ENCODE measurements at regions not wholly inside any gene's neighbourhood (a gene's known extent, or its start where the extent isn't known, plus 50 kb on each side); places are given as distances from the start of the nearest gene placed in this dataset.
"Not testable (repeated sequence)": the region's sequence is repeated elsewhere in the genome, so short reads cannot be mapped to it uniquely, and the experiment has no call there.

DNA sequence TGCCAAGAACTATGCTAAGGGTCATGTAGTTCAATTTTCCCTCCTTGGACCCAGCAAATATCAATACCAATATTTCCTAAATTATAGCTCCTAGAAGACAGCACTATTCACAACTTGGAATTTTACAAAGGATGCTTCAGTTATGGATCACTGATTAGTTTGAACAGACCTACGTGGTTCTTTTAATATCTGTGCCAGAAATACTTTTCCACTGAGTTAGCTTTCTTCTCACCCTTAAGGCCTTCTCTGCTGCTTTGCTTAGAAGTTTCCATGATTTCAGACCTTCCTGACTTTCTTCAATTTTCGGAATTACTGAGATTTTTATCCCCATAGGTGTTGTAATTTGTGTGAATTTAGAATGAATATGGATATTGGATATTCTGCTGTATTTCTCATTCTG is 380.4 kb downstream of the PSAT1 start:
- DNase-seq = no peak

DNA sequence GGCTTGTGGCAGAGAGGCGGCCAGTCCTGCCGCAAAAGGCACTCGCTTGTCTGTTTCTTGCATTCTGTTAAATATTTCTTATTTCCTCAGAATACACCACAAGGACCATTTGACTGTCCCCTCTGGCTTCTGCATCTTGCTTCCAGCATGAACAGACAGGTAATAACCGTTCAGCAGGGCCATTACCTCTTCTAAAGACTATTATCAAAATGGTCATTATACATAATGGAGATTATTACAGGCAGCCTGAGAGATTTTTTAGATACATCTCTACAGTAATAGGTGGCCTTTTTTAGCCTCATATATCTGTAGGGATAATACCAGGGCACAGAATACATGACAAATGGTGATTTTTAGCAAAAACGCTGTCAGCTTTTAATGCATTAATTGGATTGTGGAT is 382.0 kb downstream of the PSAT1 start:
- no peak for DNase-seq

DNA sequence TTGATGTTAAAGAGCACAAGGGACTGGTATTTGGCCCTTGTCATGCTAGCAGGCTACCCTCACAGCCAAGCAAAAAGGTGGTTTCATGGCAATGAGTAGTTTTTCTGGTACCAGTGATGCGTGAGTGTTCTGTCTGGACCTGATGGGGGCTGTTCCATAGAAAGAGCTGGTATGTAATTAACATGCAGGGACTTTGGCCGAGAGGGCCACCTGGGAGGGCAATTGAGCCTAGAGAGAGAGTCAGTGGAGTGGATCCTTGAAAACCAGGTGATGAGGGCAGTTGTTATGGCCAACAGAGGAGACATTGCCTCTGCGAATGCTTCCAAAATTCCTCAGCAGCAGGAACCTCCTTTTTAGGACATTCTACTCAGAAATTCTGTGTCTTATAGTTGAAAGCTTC is 383.3 kb downstream of the PSAT1 start:
- no peak for DNase-seq

DNA sequence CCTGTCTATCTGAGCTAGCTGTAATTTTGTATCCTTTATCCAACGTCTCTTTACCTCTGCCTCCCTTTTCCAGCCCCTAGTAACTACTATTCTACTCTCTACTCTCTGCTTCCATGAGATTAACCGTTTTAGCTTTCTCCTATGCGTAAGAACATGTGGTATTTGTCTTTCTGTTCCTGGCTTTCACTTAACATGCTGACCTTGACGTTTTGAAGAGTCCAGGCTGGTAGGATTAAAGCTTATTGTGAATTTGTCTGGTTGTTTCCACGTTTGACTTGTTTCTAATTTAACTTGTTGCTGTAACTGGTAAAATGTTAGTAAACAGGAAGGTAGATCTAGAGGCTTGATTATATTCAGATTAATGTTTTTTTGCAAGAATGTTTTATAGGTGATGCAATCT is 385.3 kb downstream of the PSAT1 start:
- DNase-seq = no peak

DNA sequence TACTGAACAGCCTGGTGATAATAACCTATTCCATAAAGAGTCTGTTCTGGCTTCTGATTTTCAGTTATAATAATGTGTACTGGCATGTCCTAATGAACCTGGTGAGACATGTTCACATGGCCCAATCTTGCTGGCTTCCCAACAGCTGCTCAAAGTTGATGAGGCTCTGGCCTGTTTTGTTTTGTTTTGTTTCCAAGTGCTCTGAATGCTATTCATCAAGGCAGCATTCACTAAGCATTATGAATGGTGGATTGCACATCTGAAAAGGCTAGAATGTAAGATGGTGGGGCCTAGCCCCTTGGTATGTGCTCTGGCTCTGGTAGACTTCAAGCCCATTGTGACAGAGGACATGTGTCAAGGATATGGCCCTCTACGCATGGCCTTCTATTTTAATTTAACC is 388.5 kb downstream of the PSAT1 start:
- no peak for DNase-seq

DNA sequence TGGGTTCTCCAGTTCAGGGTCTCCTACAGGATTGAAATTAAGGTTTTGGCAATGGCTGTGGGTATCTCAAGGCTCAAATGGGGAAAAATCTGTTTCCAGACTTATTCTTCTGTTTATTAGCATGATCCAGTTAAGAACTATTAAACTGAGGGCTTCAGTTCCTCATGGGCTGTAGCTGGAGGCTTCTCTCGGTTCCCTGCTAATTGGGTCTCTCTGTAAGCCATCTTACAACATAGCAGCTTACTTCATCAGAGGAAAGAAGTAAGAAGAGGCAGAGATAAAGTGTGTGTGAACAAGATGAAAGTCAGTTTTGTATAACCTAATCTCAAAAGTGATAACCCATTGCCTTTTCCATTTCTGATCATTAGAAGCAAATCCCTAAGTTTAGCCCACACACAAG is 391.9 kb downstream of the PSAT1 start:
- no peak for DNase-seq

DNA sequence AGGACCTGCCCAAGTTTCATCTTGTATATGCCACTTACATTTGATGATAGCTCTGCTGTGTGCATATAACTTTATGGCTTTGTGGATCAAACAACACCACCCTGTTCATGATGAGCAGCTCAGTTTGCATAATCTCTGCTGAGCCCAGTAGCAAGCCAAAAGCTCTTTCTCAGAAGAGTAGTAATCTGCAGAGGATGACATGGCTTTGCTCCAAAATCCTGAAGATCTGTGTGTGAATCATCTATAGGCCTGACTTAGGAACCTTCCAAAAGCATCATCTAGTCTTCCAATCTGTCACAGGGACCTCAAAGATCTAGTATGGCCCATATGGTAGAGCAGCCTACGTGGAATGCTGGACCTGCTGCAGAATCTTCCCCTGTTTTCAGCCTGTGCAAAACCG is 394.6 kb downstream of the PSAT1 start:
- no peak for DNase-seq

DNA sequence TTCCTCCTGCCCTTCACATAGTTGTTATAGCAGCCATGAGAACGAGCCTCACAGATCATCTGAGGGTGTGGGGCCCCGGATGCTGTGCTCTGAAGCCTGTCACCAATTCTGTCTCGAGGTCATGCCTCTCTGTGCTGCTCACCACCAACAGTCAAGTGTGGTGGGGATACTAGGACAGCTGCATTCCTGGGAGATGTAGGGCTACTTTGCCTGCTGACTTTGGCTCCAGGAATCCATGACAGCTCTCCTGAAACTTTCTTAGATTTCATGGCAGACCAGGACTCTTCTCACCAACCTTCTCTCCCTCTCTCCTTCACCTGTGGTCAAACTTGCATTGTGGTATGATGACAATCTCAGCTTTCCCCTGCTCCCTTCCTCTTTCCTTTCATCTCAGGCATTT is 395.9 kb downstream of the PSAT1 start:
- no peak for DNase-seq

DNA sequence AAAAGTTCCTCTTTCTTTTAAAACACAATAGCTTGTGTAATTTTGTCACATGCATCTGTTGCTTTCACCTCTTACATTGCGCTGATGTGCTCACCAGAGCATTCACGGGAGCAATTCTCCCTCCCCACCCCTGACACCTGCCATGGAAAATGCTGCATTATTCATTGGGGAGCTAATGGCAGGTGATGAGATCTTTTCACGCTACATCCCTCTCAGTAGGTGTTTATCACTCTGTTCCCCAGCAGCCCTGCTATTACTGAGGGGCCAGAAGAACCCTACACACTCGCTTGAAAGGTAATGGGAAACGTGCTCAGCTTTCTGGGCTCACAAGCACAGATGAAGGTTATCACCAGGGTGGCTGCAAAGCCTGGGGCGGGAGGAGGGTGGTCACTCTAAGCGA is 398.0 kb downstream of the PSAT1 start:
- DNase-seq = no peak

DNA sequence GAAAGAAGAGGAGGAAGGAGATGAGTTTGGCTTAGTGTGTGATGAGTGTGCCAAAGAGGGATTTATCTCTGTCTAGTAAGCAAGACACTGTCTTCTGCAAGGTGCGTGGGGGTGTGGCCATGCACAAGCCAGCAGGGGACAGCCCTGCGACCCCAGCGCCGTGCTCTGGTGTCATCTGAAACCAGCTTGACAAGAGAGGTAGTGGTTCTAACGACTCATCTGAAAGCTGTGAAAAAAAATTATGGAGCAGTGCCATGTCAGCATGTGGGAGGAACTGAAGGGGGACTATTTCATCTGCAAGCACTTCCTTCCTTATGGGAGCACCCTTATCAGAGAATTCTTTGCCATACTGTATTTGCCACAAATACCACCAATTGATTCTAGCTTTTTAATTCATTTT is 398.6 kb downstream of the PSAT1 start:
- DNase-seq = no peak

DNA sequence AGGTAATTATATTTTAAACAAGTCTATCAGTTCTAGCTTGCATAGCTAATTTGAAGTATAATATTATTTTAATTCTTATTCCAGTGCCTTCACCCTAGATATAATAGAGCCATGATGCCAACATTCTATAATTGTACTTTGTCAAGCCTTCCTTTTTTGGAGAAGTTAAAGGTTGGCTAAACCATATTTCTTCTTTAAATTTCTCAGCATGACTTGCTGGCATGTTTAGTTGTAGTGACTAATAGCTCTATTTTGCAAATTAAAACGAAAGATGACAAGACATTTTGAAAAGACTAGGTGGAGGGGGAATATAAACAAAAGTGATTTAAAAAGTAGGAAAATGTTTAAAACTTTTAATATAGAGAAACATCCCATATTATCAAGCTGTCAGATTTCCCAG is 400.7 kb downstream of the PSAT1 start:
- no peak for DNase-seq

DNA sequence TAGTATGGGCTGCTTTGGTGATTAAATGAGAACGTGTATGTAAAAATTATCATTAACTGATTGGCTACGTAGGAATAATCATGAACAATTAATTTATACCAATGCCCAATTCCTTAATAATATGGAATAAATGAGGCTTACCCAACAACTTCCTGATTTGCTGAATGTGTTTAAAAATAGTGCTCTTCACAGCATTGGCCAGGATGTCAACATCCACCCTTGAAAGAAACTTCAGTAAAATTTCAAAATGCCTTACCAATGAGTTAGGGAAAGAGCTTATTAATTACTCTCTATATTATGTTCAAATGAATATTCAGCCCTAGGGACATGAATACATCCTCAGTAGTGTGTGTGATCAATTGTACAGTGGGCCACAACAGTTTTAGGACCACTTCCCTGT is 401.4 kb downstream of the PSAT1 start:
- no peak for DNase-seq

DNA sequence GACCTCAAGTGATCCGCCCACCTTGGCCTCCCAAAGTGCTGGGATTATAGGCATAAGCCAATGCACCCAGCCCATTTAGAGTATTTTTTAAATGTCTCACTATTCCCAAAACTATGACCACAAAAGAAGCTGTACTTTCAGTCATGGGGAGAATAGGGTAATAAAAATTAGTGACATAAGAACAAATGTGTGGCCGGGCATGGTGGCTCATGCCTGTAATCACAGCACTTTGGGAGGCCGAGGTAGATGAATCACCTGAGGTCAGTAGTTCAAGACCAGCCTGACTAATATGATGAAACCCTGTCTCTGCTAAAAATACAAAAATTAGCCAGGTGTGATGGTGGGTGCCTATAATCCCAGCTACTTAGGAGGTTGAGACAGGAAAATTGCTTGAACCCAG is 402.3 kb downstream of the PSAT1 start:
- DNase-seq = not testable (repeated sequence)

DNA sequence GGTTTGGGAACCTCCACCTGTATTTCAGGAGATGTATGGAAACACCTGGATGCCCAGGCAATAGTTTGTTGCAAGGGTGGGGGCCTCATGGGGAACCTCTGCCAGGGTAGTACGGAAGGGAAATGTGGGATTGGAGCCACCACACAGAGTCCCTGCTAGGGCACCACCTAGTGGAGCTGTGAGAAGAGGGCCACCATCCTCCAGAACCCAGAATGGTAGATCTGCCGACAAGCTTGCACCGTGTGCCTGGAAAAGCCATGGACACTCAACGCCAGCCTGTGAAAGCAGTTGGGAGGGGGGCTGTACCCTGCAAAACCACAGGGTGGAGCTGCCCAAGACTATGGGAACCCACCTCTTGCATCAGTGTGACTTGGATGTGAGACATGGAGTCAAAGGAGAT is 407.2 kb downstream of the PSAT1 start:
- not testable (repeated sequence) for DNase-seq

DNA sequence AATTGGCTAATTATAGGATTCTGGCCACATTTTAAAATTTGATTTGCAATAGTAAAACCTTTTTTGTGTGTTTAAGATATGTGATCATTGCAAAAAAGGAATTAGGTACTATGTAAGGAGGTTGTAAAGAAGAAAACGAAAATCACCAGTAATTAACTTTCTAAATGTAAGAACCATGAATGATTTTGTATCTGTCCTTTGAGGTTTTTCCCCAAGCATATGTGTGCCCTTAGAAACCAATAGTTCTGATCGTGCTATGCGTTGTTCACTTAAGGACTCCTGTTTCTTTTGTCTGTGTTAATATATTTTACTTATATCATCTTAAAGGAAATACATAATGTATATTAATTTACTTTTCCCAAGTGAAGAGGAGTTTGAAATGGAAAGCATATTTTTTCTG is 410.2 kb downstream of the PSAT1 start:
- DNase-seq = no peak

DNA sequence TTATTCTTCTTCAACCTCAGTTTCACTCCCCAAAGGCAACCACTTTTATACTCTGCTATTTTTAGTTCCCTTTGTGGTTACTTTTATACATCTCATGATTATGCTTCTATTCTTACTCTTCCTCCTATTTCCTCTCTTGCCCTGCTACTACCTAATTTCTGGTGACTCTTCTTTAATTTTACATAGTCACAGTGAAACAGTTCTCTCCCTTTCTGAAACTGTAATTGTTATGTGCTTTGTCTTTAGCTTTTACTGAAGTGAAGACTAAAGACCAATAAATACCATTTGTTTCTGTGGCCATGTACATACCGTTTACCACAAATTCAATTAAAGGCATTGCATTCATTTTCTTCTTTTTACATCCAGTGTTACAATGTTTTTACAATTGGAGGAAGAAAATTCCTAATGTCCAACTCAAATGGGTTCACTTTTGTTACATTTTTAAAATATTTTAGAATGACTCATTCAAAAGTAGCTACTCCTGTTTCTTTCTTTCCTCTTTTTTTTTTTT is 410.6 kb downstream of the PSAT1 start:
- no peak for DNase-seq

DNA sequence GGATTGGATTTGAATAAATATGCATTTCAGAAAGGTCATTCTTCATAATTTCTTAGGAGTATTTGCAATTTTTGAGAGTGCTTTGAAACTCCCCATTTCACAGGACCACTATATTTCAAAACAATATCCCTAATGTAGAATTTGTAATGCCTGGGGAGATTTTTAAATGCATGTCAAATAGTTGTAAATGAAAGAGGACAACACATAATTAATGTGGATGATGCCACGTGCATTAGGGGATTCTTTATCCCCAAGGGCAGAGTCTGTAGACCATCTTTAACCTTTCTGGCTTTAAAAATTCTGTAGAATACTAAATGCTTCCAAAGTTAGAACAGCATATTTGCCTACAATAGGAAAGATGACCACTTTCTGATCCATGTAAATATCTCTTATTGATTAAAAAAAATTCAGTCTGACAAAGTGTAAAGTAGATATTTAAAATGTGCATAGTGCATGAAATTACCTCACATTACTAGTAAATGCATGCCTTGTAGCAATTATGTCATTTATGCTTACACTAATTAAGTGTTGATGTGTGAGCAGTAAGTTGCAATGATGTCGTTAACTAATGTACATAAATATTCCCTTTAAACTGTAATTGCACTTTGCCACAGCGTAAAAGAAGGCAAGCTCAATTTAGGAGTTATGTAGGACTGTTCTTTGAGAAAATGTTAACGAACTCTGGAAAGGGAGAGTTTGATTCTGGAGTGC is 416.1 kb downstream of the PSAT1 start:
- no peak for DNase-seq

DNA sequence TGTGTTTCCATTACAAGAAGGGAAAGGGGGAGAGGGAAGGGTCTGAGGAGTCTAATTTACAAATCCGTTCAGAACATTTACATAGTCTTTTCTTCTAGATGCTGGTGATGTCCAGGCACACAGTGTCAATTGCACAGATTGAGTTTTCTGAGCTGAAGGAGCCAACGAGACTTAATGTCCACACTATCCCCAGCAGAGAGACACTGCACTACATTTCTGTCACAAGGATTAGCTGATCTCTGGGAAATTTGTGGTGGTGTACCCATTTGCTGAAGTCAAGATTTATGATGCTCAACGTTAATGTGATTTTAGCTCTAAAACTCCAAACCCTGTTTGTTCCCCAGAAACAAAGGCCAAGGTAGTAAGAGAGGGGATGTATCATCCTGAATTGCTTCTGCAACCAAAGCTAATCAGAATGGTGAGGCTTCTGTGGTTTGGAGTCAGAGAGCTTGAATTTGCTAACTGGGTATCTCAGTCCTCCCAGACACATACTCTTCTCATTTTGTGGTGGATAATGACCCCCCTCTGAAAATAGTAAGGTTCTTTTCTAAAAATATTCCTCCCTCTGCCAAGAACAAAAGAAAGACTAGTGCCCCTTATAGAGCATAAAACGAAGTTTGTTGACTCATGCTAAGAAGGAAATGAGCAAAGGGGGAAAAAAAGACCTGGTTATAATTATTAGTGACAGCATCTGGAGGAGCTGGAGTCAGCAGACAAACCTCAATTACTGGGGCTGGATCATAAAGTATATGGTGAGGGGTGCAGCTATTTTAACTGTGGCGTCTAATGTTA is 416.9 kb downstream of the PSAT1 start:
- DNase-seq = no peak

DNA sequence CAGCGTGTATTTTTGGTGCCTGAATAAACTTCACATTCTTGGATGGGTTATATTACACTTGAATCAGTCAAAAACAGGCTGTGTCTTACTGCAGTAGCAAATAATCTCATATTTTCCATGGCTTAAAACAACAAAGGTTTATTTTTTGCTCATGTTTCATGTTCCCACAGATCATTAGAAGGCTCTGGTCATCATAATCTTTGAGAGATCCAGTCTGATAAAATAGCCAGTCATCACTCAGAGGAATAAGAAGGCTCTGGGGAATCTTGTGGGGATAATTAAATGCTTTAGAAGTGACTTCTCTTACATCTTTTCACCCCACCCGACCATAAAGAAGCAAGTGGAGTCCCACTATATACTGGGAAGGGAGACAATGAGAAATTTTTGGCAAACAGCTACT is 417.7 kb downstream of the PSAT1 start:
- no peak for DNase-seq

DNA sequence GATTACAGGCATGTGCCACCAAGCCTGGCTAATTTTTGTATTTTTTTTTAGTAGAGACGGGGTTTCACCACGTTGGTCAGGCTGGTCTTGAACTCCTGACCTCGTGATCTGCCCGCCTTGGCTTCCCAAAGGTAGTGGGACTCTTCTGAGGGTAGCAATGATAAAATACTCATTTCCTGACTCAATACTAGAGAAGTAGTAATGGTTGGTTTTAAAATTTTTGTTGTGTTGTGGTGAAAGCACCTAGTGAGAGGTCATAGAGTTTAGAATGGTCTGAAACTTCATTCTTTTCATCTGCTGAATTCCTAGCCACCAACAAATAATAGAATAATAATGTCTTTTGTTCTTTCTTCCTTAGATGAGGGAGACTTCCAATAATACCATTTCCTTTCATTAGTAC is 422.1 kb downstream of the PSAT1 start:
- DNase-seq = not testable (repeated sequence)

DNA sequence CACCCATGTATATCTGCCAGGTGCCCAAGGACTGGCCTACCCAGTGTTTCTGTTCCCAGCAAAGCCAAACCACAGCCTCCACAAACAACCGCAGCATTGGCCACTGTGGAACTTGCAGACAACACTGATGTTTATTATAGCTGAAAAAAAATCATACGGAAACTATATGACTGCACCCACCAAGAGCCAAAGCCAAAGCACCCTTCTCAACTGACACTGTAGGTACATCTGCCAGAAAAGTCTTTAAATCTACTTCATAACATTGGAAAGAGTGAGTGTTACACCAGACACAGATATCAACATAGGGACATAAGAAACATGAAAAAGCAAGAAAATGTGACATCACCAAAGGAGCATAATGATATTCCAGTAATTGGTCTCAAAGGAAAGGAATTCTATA is 428.0 kb downstream of the PSAT1 start:
- DNase-seq = no peak

DNA sequence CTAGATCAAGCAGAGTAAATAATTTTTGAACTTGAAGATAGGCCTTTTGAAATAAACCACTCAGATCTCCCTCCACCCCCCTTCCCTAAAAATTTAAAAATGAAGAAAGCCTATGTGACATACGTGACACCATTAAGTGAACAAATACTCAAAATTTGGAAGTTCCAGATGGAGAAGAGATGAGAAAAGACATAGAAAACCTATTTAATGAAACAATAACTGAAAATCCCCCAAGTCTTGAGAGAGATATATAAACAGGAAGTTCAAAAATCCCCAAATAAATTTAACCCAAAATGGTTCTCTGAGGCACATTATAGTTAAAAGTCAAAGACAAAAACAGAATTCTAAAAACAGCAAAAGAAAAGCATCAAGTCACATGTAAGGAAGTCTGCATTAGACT is 428.6 kb downstream of the PSAT1 start:
- no peak for DNase-seq

DNA sequence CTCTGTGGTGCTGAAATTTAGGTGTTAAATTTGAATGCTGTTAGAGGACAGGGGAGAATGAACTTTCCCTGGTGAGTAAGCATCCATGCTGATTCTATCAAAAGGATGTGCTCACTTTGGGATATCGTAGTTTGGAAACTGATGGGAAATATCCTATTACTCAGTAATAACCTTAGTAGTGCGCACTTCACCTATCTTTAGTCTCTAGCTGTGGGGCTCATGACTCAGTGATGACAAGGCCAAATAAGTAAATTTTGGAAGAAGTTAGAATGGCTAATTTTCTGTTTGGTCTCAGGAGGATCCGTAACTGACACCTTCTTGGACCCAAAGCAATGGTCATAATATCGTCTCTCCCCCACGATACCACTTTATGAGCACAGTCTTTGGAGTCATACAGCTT is 448.4 kb downstream of the PSAT1 start:
- DNase-seq = no peak

DNA sequence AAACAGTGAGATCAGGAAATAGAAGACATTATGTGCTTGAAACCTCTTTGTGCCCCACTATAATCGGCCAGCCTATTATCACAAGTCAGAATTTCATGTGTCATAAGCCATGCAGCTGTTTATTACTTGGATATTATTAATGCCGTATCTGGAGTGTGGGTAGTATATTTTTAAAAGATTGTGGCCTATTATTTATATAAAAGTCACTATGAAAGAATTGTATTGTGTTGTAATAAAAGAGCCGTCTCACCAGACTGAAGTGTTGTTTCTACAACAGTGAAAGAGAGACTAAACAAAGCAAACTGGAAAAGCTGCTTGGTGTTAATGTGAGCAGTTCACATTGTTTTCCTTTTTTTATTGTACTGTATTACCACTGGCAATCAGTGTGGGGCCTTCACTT is 449.1 kb downstream of the PSAT1 start:
- no peak for DNase-seq

DNA sequence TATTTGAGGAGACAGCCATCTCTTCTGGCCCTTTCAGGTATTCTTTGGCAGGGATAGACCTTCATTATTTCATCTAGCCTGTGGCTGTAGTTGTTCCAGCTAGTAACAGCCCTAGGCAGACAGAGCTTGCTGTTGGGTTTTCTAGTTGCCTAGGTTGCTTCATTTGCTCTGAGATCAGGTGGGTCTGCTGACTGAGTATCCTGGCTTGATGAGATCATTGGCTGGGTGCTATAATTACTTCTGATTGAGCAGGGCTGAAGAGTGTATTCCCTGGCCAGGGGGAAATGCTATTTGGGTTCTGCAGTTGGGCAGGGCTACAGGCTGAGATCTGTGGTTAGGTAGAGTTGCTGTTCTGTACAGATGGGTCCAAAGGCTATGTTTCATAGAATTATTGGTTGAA is 456.1 kb downstream of the PSAT1 start:
- DNase-seq = no peak
